HG03521 (cell line): ENCODE measurements at regions not wholly inside any gene's neighbourhood (a gene's known extent, or its start where the extent isn't known, plus 50 kb on each side); places are given as distances from the start of the nearest gene placed in this dataset.

Experiments used
- ATAC-seq: cut with Tn5 transposase; IDR thresholded peaks from one replicate; pipeline ENCODE4 v1.9.1; 2021; ENCODE audit warnings: mild to moderate bottlenecking, moderate library complexity; ENCODE audit not compliant: unreplicated experiment

DNA sequence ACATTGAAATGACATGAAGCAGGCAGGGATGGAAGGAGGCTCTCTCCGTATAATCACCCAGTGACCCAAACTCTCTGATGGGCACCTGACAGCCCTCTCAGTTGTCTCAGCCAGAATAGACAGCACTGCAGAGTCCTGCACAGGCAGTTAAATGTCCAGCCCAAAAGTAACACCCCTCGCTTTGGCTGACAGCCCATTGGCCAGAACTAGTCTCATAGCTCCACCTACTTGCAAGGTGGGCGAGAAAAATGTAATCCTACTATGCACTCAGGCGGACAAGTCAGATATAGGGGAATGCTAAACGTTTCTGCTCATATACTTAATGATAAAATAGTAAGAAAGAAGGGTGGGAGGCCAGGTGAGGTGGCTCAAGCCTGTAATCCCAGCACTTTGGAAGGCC, 393.5 kb upstream of the JARID2 start:
- ATAC-seq = no peak

DNA sequence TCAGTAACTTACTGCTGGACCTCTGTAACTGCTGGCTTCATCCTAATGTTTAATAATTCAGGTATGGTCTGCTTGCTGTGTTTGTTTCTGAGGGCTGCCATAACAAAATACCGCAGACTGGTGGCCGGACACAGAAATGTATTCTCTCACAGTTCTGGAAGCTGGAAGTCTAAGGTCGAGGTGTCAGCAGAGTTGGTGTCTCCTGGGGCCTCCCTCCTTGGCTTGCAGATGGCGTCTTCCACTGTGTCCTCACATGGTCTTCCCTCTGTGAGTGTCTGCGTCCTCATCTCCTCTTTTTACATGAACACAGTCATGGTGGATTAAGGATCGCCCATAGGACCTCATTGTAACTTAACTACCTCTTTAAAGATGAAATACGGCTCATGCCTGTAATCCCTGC, 389.7 kb upstream of the JARID2 start:
- ATAC-seq = no peak

DNA sequence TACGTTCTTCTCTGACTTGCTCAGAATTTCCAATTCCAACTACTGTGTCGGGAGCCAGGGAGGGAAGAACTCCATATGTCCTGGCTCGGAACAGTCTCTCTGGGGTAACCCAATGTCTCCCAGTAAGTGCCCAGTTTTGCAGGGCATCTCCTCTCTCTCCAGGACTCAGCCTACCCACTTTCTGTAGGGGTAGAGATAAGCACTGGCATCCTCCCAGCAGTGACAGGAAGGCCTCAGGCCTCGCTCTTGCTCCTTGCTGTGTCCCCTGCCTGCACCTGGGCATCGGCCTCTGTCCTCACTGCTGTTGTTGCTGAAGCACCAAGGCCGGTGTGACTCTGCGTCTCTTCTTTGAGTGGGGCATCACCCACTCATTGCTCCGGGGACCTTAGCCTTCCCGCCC, 388.9 kb upstream of the JARID2 start:
- ATAC-seq = no peak

DNA sequence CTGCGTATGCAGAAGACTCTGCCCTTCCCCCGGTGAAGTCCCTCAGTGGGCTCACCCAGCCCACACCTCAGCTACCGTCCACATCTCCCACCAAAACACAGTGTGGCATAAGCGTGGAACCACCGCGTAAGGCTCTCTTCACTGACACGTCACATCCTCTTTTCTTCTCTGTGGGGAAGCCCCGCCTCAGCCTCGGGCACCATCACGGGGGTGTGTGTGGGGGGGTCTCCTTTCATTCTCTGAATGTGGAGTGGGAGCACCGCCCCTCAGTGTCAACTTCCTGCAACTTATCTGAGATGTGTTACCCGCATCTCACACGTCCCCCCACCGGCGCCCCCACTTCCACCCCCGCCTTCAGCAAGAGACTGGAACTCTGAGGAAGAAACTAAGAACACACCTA, 388.4 kb upstream of the JARID2 start:
- no peak for ATAC-seq

DNA sequence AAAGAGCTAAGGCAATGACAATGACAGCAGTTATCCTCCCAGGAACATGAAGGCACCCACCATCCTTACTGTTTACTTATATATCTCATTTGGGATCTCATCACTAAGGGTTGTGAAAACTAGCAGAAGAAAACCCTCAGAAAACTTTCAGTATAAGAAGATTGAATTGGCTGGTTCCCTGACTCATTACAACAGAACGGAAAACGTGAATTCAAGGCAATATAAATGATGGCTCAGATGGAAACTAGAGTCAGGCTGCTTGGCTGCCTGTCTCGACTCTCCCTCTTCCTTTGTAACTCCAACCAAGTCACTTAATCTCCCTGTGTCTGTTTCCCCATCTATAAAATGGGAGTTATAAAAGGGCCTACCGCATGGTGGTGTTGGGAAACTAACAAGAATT, 387.1 kb upstream of the JARID2 start:
- no peak for ATAC-seq

DNA sequence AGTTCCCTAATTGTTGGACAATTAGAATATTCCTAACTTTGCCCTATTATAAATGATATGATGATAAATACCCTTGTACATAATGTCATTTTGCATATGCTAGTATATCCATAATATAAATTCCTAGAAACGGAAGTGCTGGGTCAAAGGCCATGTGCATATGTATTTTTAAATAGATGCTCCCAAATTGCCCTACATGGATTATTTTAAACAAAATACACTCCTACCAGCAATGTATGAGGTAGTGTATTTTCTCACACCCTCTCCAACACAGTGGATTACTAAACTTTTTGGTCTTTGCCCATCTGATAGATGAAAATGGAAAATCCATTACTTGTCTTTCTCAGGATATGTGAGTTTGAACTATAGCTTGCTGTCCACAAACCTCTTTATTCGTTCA, 385.1 kb upstream of the JARID2 start:
- ATAC-seq = no peak

DNA sequence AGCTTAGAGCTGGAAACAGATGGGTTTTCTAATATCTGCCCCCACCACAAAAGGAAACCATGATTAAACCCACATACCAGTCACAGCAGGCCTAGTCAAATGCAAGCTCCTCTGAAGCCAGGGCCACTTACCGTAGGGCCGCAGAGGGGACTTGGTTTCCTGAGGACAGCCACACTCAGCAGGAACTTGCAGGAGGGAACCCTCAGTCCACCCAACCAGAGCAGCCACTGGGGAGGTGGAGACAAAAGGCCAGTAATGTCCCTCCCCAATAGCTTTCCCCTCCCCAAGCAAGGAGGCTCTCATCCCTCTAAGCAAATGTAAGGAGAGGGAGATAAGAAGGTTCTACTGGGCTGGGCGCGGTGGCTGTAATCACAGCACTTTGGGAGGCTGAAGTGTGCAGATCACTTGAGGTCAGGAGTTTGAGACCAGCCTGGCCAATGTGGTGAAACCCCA, 384.4 kb upstream of the JARID2 start:
- no peak for ATAC-seq

DNA sequence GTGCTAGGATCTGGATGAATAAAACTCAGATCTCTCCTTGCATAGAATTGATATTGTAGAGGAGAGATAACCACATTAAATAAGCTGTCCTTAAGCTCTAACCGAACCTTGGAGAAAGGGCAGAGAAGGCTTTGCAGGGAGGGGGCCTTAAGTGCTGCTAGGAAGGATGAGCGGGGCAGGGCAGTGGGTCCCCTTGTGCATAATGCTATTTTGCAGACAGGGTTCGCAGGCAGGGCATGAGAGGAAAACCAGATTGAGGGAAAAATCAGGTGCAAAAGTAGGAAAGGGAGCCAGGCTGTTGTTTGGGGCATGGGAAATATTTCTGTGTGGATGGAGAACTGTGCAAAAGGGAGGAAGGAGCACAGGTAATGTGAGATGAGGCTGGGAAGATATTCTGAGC, 383.0 kb upstream of the JARID2 start:
- ATAC-seq = no peak

DNA sequence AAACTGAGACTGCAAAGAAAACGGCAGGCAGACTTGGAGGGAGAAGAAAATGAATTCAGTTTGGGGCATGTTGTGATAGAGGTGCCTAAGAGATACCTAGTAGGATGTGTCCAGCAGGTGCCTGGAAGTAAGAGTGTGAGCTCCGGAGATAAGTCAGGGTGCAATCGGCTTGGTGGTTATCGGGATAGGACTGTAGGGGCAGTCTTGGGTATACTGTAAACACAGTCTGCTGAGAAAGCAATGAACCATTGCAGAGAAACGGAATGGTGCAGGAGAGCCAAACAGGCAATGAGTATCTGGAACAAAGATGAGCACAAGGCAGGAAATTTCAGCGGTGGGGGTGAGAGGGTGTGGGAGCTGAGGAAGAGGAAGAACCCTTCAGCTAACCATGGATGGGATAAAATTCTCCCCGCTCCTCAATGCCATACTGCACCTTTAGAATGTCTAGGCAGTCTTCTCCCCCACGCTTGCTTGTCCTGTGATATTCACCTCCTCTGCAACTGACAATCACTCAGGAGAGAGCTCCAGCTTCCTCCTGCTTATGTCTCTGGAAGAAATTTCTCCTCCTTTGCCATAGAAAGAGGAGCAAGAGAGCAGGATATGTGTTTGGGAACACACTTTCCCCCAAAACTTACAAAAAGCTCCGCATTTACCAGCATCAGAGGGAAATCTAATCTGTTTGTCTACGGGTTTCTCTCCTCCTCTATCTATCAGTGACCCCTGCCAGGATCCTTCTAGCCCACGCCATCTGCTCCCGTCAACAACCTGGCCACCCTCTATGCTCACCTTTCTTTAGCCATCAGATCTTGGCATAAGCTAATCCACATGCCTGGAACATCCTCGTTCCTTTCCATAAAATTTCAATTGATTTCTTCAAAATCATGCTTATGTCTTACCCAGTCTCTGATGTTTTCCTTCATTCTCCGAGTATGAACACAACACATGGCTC, 381.7 kb upstream of the JARID2 start:
- no peak for ATAC-seq

DNA sequence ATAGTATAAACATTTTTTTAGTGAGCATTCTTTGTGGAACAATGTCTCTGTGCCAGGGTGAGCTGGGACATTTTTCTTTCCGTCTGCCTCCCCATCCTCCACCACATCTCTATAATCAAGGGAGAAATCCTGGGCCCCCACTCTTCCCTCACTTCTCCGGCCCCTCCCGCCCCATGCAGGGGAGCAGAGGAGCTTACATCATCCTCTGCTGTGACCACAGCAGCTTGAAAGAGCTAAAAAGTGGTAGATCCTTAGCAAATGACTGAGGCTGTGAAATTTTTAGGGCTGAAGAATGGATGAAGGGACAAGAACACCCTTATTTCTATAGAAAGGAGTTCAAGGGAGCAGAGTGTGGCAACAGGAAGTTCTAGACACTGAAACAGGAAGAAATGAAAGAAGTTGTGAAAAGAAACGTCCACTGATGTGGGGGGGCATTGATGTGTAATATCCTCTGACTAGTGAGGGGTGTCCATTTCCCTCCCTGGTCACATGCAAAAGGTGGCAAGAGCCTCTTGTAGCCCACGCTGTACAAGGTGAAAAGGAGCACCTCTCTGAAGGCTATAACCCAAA, 380.3 kb upstream of the JARID2 start:
- no peak for ATAC-seq

DNA sequence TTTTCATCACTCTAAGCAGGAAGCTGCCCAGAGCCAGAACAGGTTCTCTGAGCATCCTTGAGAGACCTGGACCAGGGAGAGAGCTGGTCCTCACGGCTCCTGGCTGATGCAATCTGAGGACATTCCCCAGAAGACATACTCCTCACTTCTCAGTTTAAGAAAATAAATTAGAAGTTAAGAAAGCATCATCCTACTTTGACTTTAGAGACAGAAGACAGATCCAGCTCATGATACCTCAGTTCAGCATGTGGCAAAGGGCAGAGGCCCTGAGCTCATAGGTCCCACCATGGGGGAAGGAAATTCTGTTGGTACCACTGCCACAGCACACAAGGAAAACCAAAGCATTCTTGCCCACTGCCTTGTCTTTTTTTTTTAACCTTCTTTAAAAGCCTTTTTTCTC, 378.1 kb upstream of the JARID2 start:
- ATAC-seq = no peak

DNA sequence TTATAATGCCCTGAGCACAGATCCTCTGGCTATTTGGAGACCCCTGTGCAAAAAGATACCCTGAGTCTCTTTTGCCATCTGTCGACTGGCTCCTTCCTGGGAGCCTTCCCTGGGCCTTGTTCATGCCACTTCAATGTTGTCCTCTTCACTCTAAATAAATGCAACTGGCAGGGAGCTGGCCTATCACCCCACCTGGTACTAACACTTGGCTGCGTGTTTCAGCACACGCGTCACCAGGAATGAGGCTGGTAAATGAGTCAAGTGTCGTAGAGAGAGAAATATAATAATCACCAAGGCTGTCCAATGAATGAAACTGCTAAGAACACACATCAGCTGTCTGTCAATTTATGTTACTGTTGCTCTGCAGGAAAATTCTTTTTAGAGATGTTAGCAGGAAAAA, 374.6 kb upstream of the JARID2 start:
- ATAC-seq = no peak

DNA sequence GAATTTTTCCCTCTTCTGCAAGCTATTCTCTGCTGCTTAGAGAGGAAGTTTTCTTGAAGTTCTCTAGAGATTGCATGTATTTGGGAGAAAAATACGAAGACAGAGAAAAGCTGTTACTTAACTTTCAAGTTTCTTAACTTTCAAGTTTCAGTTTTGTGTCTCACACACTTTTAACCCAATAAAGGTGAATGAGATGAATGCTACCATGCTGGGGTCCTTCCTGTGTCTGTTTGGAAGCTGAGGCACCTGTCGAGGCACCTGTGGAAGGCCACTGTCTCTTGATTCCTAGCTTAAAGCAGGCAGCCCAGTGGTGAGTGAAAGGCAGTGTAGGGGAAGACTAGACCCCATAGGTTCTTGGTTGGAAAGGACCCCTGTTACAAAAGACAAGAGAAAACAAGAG, 372.8 kb upstream of the JARID2 start:
- no peak for ATAC-seq

DNA sequence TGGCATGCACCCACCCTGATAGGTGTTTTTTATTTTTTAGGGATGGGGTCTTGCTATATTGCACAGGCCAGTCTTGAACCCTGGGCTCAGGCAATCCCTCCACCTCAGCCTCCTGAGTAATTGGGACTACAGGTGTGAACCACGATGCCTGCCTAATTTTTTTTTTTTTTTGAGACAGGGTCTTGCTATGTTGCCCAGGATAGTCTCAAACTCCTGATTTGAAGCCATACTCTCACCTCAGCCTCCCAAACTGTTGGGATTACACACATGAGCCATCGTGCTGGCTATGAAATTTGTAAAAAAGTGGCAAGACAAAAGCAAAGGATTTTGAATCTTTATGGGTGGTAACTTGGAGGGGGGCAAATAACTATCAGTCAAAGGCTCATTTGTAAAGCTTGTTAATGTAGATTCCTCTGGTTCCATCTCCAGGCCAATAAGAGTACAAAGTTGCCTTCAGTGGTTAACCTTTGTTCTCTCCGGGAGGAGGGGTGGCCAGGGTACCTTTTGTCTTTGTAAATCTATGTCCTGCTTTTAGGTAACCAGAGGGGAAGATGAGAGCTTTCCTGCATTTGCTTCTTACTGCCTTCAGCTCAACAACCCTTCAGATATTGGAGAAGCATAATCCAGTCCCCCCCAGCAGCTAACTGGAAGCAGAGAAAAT, 372.0 kb upstream of the JARID2 start:
- no peak for ATAC-seq

DNA sequence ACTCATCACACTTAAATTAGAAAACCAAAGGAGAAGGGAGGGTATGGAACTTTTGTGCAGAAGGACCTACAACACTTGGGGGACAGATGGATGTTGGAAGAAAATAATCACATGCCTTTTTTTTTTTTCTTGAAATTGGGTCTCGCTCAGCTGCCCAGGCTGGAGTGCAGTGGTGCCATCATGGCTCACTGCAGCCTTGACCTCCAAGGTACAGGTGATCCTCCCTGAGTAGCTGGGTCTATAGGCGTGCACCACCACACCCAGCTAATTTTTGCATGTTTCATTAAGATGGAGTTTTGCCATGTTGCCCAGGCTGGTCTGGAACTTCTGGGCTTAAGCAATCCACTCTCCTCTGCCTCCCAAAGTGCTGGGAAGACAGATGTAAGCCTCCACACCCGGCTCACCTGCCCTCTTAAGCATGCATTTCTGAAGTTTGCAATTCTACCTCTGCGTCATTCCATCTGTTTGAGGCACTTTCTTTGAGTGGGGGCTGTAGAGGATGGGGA, 370.8 kb upstream of the JARID2 start:
- ATAC-seq = no peak

DNA sequence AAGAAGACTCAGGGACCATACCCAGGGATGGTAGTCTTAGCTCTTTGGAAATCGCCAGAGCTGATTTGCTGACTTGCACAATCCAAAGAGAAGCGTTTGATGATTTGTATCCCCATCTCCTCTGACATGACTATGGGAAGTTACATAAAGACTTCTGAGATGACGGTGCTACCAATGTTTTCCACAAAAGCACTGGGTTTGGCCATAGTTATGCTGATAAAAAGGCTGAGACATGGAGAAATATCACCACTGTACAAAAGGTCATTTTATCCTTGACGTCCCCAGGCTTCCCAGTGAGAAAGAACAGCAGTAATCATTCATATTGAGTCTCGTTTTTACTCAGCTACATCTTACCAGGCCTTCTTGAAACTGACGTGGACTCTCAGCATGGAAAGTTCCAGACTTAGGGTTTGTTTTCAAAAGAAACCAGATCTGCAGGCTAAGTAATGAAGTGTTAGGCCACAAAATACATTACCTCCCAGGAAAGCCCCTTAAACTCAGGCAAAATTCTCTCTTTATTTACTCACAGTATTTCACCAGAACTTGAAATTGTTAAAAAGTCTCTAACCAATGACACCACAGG, 370.3 kb upstream of the JARID2 start:
- no peak for ATAC-seq

DNA sequence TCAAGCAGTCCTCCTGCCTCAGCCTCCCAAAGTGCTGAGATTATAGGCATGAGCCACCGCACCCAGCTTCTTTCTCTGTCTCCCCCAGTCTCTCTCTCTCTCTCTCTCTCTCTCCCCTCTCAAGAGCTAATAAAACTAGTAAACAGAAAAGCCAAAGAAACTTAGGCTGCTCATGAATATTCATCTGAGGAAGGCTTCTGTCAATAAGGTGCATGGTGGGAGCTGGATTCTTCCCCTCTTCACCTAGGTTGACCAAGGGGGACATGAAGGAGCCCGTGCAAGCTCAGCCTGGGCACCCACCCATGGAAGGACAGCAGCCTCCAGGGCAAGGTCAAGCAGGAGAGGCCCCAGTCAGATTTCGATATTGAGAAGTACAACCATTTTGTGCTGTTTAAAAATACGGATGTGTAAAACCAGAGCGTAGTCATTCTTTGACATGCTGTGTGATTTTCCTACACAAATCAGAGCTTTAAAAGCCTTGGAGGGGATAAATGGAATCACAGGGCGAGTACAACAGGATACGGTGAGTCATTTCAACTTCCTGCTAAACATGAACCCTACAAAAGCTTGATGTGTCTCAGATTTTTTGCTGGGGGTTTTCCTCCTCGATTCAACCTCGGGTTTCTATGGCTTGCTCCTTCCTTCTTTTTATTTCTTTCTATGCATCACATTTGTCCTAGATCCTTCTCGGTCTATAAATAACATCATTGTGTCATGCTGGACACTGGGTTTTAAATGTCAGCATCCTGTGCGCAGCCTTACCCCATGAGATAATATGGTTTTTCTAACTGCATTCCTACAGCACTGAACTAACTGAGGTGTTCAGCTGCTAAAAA, 368.9 kb upstream of the JARID2 start:
- no peak for ATAC-seq

DNA sequence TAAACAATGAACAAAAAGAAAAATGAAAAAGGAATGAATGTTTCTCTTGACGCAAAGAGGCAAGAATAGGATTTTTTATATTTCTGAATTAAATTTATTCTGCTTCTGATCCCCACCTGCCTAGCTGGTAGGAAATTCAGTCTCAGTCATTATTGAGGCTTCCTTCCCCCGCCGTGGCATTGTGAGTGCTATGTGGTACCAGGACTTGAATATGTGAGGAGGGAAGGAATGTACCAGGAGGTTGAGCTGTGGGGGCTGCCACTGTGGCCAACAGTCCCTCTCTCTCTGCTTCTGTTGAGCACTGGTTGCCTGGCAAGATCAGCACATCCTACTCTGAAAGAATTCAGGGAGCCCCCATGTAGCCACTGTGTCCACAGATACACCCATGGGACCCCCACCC, 368.1 kb upstream of the JARID2 start:
- ATAC-seq = no peak

DNA sequence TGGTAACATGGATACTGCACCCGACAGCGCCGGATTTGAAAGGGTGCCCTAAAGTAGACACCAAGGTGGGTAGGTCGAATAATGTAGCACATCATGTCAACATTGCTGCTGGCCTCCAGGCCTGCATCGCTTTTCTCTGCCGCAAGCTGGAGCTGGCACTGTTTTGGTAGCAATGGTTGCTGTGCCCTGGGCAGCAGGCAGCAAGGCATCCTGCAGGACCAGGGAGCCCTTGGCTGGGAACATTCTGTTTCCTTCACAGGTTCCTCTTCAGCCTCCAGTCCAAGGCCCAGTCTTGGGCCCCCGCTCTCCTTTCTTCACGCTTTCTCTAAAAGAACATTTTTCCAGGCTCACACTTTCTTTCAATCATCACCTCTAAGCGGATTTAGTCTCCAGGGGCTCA, 365.8 kb upstream of the JARID2 start:
- no peak for ATAC-seq

DNA sequence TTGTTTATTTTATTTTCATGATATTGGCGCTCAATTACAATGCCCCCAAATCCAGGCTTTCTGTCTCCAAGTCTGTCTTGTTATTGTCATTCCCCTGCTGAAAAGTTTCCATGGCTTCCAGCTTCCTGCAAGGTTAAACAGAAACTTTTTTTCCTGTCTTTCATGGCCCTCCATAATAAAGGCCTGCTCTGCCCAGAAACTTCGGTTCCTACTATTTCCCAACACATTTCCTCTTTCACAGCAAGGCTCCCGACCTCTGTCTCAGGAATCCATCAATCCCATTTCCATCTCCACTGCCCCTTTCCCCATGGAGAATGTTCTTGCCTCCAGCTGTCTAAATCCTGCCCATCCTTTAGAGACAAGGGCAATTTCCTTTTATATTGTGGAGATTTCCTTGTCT, 365.2 kb upstream of the JARID2 start:
- no peak for ATAC-seq

DNA sequence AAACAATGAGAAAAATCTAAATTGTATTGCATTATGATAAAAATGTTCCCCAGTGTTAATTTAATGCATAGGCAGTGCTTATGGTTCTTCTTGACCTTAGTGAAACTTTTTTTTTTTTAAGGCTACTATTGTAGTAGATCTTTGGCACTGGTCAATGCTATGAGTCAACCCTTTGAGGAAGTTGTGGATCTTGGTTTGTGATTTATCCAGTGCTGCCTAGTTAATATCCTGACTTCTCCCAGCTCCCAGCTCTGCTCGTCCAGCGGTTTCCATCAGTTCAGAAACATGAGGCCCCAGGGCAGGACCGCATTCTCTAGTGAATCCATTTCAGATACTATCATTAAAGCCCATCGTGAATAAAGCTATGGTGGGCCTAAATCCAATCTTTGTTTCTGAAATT, 364.5 kb upstream of the JARID2 start:
- ATAC-seq = no peak
